ENCODE measurements at regions not wholly inside any gene's neighbourhood (a gene's known extent, or its start where the extent isn't known, plus 50 kb on each side); places are given as distances from the start of the nearest gene placed in this dataset.

DNA sequence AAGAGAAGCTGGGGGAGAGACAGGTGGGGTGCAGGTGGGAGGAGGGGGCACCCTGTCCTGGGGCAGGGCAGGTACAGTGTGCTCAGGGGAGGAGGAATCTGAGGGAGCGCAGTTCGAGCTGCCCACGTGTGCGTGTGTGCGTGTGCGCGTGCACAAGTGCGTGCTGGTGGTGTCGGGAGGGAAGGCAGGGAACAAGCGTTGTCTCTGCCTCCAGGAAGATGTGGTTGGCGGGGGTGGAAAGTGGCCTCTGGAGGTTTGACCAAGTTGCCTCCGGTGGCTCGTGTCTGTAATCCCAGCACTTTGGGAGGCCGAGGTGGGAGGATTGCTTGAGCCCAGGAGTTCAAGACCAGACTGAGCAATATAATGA is 49.9 kb upstream of the THY1 start:
- no peak for DNase-seq

Measured in cerebellar nuclear complex (tissue), 1 donor.